Skeletal muscle tissue (tissue), 3 donors: ENCODE measurements at regions not wholly inside any gene's neighbourhood (a gene's known extent, or its start where the extent isn't known, plus 50 kb on each side); places are given as distances from the start of the nearest gene placed in this dataset.

Source experiments
- H3K27ac ChIP-seq: one replicate; pipeline ENCODE4 v1.7.0; 2013; ENCODE audit warnings: mild to moderate bottlenecking, low read depth, low read length, inconsistent platforms
- H3K27me3 ChIP-seq, 3 donors: one replicate each; pipeline ENCODE4 v1.7.0; 2013; ENCODE audit warnings: low read length in 3 of 3; ENCODE audit not compliant: control insufficient read depth in 3 of 3, insufficient read depth in 3 of 3
- H3K36me3 ChIP-seq, 3 donors: one replicate each; pipeline ENCODE4 v1.7.0; 2013; ENCODE audit warnings: low read length in 3 of 3; ENCODE audit not compliant: control insufficient read depth in 3 of 3, insufficient read depth in 3 of 3
- H3K4me1 ChIP-seq, 3 donors: one replicate each; pipeline ENCODE4 v1.7.0; 2013; ENCODE audit warnings: low read length in 3 of 3, mild to moderate bottlenecking in 3 of 3; ENCODE audit not compliant: control insufficient read depth in 3 of 3, insufficient read depth in 3 of 3
- H3K4me3 ChIP-seq, 3 donors: one replicate each; pipeline ENCODE4 v1.7.0; 2013; ENCODE audit warnings: low read length in 3 of 3
- H3K9ac ChIP-seq, 3 donors: one replicate each; pipeline ENCODE4 v1.7.0; 2013; ENCODE audit warnings: low read length in 3 of 3, mild to moderate bottlenecking in 3 of 3, moderate library complexity in 2 of 3, low read depth in 1 of 3
- H3K9me3 ChIP-seq, 3 donors: one replicate each; pipeline ENCODE4 v1.7.0; 2013; ENCODE audit warnings: low read length in 3 of 3; ENCODE audit not compliant: control insufficient read depth in 3 of 3
- donor health status: Osteomylitis.

- no peak overlapping the region for H3K4me3 ChIP-seq
- no peaks in the 10 kb centered on the region for H3K4me1 ChIP-seq
- no peaks in the 10 kb centered on the region for H3K27me3 ChIP-seq
- no peaks in the 10 kb centered on the region for H3K9me3 ChIP-seq
- H3K27ac ChIP-seq: no peak overlapping the region
- H3K36me3 ChIP-seq: no peaks in the 10 kb centered on the region
- no peak overlapping the region for H3K9ac ChIP-seq
Measured at GRCh38 chr12:86744547-86745212, 488.5 kb upstream of the MGAT4C start.

GRCh38 chr12:86743875-86744536, 487.8 kb upstream of the MGAT4C start:
- no peaks in the 10 kb centered on the region for H3K4me1 ChIP-seq
- no peaks in the 10 kb centered on the region for H3K36me3 ChIP-seq
- no peak overlapping the region for H3K9ac ChIP-seq
- no peaks in the 10 kb centered on the region for H3K27me3 ChIP-seq
- no peak overlapping the region for H3K27ac ChIP-seq
- no peak overlapping the region for H3K4me3 ChIP-seq
- H3K9me3 ChIP-seq: no peaks in the 10 kb centered on the region

- H3K27ac ChIP-seq: no peak overlapping the region
- H3K9ac ChIP-seq: no peak overlapping the region
- H3K27me3 ChIP-seq: no peaks in the 10 kb centered on the region
- no peak overlapping the region for H3K4me3 ChIP-seq
- H3K9me3 ChIP-seq: no peaks in the 10 kb centered on the region
- no peaks in the 10 kb centered on the region for H3K4me1 ChIP-seq
- H3K36me3 ChIP-seq: no peaks in the 10 kb centered on the region
Measured at GRCh38 chr12:86741531-86741930, 485.3 kb upstream of the MGAT4C start.

- Histone ChIP-seq H3K27me3 (no peaks in the 10 kb centered on the region), H3K36me3 (no peaks in the 10 kb centered on the region), H3K4me3 (no peak overlapping the region), H3K4me1 (no peaks in the 10 kb centered on the region), H3K9me3 (no peaks in the 10 kb centered on the region), H3K9ac (no peak overlapping the region), H3K27ac (no peak overlapping the region)
Measured at GRCh38 chr12:86735851-86736250, 479.7 kb upstream of the MGAT4C start.

GRCh38 chr12:86735072-86735471, 478.9 kb upstream of the MGAT4C start:
- no peaks in the 10 kb centered on the region for H3K36me3 ChIP-seq
- no peaks in the 10 kb centered on the region for H3K9me3 ChIP-seq
- H3K27ac ChIP-seq: no peak overlapping the region
- H3K9ac ChIP-seq: no peak overlapping the region
- H3K27me3 ChIP-seq: no peaks in the 10 kb centered on the region
- H3K4me1 ChIP-seq: no peaks in the 10 kb centered on the region
- no peak overlapping the region for H3K4me3 ChIP-seq

GRCh38 chr12:86730233-86730632, 474.0 kb upstream of the MGAT4C start:
- Histone ChIP-seq H3K27me3 (no peaks in the 10 kb centered on the region), H3K4me1 (no peaks in the 10 kb centered on the region)

GRCh38 chr12:86729739-86730138, 473.5 kb upstream of the MGAT4C start:
- Histone ChIP-seq H3K4me1 (no peaks in the 10 kb centered on the region), H3K9ac (no peak overlapping the region), H3K27me3 (no peaks in the 10 kb centered on the region), H3K27ac (no peak overlapping the region), H3K9me3 (no peaks in the 10 kb centered on the region), H3K4me3 (no peak overlapping the region), H3K36me3 (no peaks in the 10 kb centered on the region)

More at GRCh38 chr12:86730233-86730632, 474.0 kb upstream of the MGAT4C start:
- no peak overlapping the region for H3K27ac ChIP-seq
- no peaks in the 10 kb centered on the region for H3K9me3 ChIP-seq
- H3K4me3 ChIP-seq: no peak overlapping the region
- H3K36me3 ChIP-seq: no peaks in the 10 kb centered on the region
- no peak overlapping the region for H3K9ac ChIP-seq

GRCh38 chr12:86727160-86727559, 471.0 kb upstream of the MGAT4C start:
- H3K4me3 ChIP-seq: no peak overlapping the region
- H3K27ac ChIP-seq: no peak overlapping the region

GRCh38 chr12:86724716-86725115, 468.5 kb upstream of the MGAT4C start:
- Histone ChIP-seq H3K27ac (no peak overlapping the region), H3K27me3 (no peaks in the 10 kb centered on the region), H3K9ac (no peak overlapping the region), H3K4me3 (no peak overlapping the region), H3K4me1 (no peaks in the 10 kb centered on the region), H3K36me3 (no peaks in the 10 kb centered on the region), H3K9me3 (no peaks in the 10 kb centered on the region)

More at GRCh38 chr12:86727160-86727559, 471.0 kb upstream of the MGAT4C start:
- Histone ChIP-seq H3K36me3 (no peaks in the 10 kb centered on the region), H3K4me1 (no peaks in the 10 kb centered on the region), H3K27me3 (no peaks in the 10 kb centered on the region), H3K9me3 (no peaks in the 10 kb centered on the region), H3K9ac (no peak overlapping the region)

GRCh38 chr12:86723326-86723725, 467.1 kb upstream of the MGAT4C start:
- Histone ChIP-seq H3K4me3 (no peak overlapping the region), H3K9ac (no peak overlapping the region), H3K4me1 (no peaks in the 10 kb centered on the region), H3K27me3 (no peaks in the 10 kb centered on the region), H3K27ac (no peak overlapping the region), H3K9me3 (no peaks in the 10 kb centered on the region), H3K36me3 (no peaks in the 10 kb centered on the region)
